ENCODE measurements at regions not wholly inside any gene's neighbourhood (a gene's known extent, or its start where the extent isn't known, plus 50 kb on each side); places are given as distances from the start of the nearest gene placed in this dataset.

GRCh38 chr6:51209651-51210050 lies 391.0 kb downstream of the TFAP2B start:
- Histone ChIP-seq H3K4me1 (peaks cover 7% of the 10 kb centered on the region), H3K27me3 (peaks cover 18% of the 10 kb centered on the region), H3K36me3 (no peaks in the 10 kb centered on the region), H4K20me1 (ENCODE audit: low read depth) (no peaks in the 10 kb centered on the region), H3K9ac (no peak overlapping the region), H3K79me2 (ENCODE audit: low read depth) (no peaks in the 10 kb centered on the region), H3K4me3 (no peak overlapping the region), H3K4me2 (no peak overlapping the region), H3F3A (ENCODE audit: low read depth) (no peaks in the 10 kb centered on the region), H2AFZ (replicated peaks) (no peak overlapping the region), H3K27ac (no peak overlapping the region), H3K9me3 (ENCODE audit: low read depth) (no peaks in the 10 kb centered on the region)
- H3K4me3 Mint-ChIP-seq, result no peak overlapping the region
- H3K9me3 Mint-ChIP-seq, result no peaks in the 10 kb centered on the region
- DNase-seq (ENCODE audit: low spot score), result no peak
- no peak overlapping the region for H3K27ac Mint-ChIP-seq
- H3K36me3 Mint-ChIP-seq, result no peaks in the 10 kb centered on the region
- H3K4me1 Mint-ChIP-seq, result peaks cover 14% of the 10 kb centered on the region
- no peaks in the 10 kb centered on the region for H3K27me3 Mint-ChIP-seq (ENCODE audit: insufficient read depth, low read depth)
- TF ChIP-seq CTCF (IDR thresholded peaks at IDR 0.05) (no peak), EZH2phosphoT487 (IDR thresholded peaks at IDR 0.05) (no peak), EZH2 (IDR thresholded peaks at IDR 0.05) (no peak)

GRCh38 chr6:51213811-51214210 lies 395.1 kb downstream of the TFAP2B start:
- DNase-seq (ENCODE audit: low spot score), result peak; percentile 54
- peak overlapping the region; percentile 24 for H3K4me3 ChIP-seq
- no peak overlapping the region for H3K9ac ChIP-seq

GRCh38 chr6:51214442-51214841 lies 395.8 kb downstream of the TFAP2B start:
- Mint-ChIP-seq H3K9me3 (no peaks in the 10 kb centered on the region), H3K27ac (peak overlapping the region; percentile 38), H3K27me3 (ENCODE audit: insufficient read depth, low read depth) (no peaks in the 10 kb centered on the region), H3K4me3 (peak overlapping the region; percentile 57), H3K36me3 (no peaks in the 10 kb centered on the region), H3K4me1 (peaks cover 23% of the 10 kb centered on the region)
- H3K9me3 ChIP-seq (ENCODE audit: low read depth), result no peaks in the 10 kb centered on the region
- H3K27ac ChIP-seq, result no peak overlapping the region
- no peaks in the 10 kb centered on the region for H4K20me1 ChIP-seq (ENCODE audit: low read depth)
- H3K9ac ChIP-seq, result no peak overlapping the region
- H3K79me2 ChIP-seq (ENCODE audit: low read depth), result no peaks in the 10 kb centered on the region
- no peak overlapping the region for H2AFZ ChIP-seq (replicated peaks)
- peak overlapping the region; percentile 24 for H3K4me3 ChIP-seq
- peaks cover 8% of the 10 kb centered on the region for H3K4me1 ChIP-seq
- H3K27me3 ChIP-seq, result peaks cover 25% of the 10 kb centered on the region
- no peaks in the 10 kb centered on the region for H3K36me3 ChIP-seq
- TF ChIP-seq EZH2 (IDR thresholded peaks at IDR 0.05), result no peak
- TF ChIP-seq CTCF (IDR thresholded peaks at IDR 0.05), result no peak
- no peak for TF ChIP-seq EZH2phosphoT487 (IDR thresholded peaks at IDR 0.05)
- peak; percentile 13 for DNase-seq (ENCODE audit: low spot score)
- no peaks in the 10 kb centered on the region for H3F3A ChIP-seq (ENCODE audit: low read depth)
- peak overlapping the region; percentile 59 for H3K4me2 ChIP-seq

More at GRCh38 chr6:51213811-51214210, 395.1 kb downstream of the TFAP2B start:
- Histone ChIP-seq H3K4me1 (peaks cover 8% of the 10 kb centered on the region), H3K4me2 (peak overlapping the region; percentile 59), H3K36me3 (no peaks in the 10 kb centered on the region), H3K79me2 (ENCODE audit: low read depth) (no peaks in the 10 kb centered on the region), H3K27ac (no peak overlapping the region), H2AFZ (replicated peaks) (no peak overlapping the region), H3K27me3 (peaks cover 25% of the 10 kb centered on the region), H3F3A (ENCODE audit: low read depth) (no peaks in the 10 kb centered on the region), H3K9me3 (ENCODE audit: low read depth) (no peaks in the 10 kb centered on the region), H4K20me1 (ENCODE audit: low read depth) (no peaks in the 10 kb centered on the region)
- Mint-ChIP-seq H3K27ac (peak overlapping the region; percentile 19), H3K9me3 (no peaks in the 10 kb centered on the region), H3K4me1 (peaks cover 23% of the 10 kb centered on the region), H3K4me3 (peak overlapping the region; percentile 57), H3K36me3 (no peaks in the 10 kb centered on the region), H3K27me3 (ENCODE audit: insufficient read depth, low read depth) (no peaks in the 10 kb centered on the region)
- no peak for TF ChIP-seq EZH2phosphoT487 (IDR thresholded peaks at IDR 0.05)
- TF ChIP-seq CTCF (IDR thresholded peaks at IDR 0.05), result no peak
- TF ChIP-seq EZH2 (IDR thresholded peaks at IDR 0.05), result no peak
